ENCODE measurements at regions not wholly inside any gene's neighbourhood (a gene's known extent, or its start where the extent isn't known, plus 50 kb on each side); places are given as distances from the start of the nearest gene placed in this dataset.

DNA sequence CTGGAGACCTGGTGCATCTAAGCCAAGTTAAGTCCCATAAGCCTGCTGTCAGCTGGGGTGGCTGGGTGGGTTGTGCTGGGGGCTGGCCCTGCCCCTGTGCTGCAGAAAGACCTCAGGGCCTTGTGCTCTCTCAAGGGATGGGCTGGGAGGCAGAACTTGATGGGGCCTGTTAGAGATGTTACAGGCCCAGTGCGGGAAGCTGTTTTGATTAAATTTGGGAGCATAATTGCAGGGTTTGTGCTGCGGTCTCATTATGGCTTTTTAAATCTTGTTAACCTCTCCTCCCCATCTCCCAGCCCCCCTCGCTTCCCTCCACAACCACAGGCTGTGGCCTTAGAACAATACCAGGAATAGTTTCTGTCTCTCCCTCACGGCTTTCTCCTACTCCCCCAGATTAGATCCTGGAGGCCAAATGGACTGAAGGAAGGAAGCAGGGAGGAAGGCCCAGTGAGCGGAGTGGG is 87.6 kb upstream of the TLE3 start:
- no peak for DNase-seq (ENCODE audit: low spot score)

GRCh38 chr15:70182858-70183695 is 85.4 kb upstream of the TLE3 start:
- no peak for DNase-seq (ENCODE audit: low spot score)

DNA sequence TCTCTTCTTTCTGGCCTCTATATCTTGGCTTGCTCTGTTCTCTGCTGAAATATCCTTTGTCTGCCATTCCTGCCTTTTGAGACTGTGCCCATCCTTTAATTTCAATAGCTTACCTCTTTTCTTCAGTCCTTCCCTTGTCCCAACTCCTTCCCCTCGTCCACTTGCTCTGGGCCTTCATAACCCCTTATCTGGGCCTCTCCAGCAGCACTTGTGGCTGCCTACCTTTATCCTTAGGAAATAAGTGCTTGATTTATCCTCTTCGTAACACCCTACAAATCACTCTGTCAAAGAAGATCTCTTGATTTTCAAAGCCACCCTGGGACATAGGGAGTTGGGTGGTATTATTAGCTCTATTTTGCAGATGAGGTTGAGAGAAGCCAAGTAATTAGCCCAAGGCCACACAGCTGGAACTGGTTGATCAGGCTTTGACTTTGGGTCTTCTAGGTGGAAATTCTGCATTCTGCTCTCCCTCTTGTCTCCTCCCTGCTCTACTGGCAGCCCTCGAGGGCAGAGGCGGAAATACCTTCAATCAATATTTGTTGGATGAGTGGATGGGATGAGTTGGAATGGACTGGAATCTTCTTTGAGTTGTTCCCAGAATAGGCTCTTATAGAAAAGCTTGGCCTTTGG is 84.0 kb upstream of the TLE3 start:
- DNase-seq (ENCODE audit: low spot score) = no peak

DNA sequence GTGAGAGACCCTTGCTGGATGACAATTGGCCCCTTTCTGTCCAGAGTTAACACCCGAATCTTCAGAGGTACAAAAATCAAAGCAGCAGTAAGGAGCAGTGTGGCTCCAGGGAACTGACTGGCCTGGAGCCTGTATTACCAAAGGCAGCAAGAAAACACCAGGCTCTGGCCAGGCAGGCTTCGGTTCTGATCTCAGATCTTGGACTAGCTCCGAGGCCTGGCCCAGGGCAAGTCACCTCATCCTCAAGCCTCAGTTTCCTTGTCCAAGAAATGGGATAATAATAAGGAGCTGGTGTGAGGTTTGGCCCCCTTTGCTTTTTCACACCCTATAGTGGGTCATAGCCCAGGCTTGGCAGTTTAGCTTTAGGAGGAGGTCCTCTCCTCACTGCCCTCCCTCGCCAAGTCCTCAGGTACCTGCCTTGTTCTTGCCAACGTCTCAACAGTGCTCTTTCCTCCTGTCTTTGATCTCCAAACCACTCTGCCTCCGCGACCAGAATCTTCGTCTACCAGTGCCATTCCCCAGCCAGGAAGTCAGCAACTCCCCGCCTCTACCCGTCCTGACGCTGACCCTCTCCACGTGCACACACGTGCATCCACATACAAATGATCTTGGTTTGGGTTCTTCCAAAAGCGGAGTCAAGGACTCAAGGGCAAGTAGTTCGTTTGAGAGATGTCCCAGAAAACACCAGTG is 82.6 kb upstream of the TLE3 start:
- DNase-seq (ENCODE audit: low spot score) = no peak

GRCh38 chr15:70179309-70179892 is 81.7 kb upstream of the TLE3 start:
- no peak for DNase-seq (ENCODE audit: low spot score)

GRCh38 chr15:70178335-70179084 is 80.8 kb upstream of the TLE3 start:
- no peak for DNase-seq (ENCODE audit: low spot score)

GRCh38 chr15:70172566-70173225 is 75.0 kb upstream of the TLE3 start:
- no peak for DNase-seq (ENCODE audit: low spot score)

GRCh38 chr15:70172124-70172523 is 74.4 kb upstream of the TLE3 start:
- DNase-seq (ENCODE audit: low spot score) = no peak

DNA sequence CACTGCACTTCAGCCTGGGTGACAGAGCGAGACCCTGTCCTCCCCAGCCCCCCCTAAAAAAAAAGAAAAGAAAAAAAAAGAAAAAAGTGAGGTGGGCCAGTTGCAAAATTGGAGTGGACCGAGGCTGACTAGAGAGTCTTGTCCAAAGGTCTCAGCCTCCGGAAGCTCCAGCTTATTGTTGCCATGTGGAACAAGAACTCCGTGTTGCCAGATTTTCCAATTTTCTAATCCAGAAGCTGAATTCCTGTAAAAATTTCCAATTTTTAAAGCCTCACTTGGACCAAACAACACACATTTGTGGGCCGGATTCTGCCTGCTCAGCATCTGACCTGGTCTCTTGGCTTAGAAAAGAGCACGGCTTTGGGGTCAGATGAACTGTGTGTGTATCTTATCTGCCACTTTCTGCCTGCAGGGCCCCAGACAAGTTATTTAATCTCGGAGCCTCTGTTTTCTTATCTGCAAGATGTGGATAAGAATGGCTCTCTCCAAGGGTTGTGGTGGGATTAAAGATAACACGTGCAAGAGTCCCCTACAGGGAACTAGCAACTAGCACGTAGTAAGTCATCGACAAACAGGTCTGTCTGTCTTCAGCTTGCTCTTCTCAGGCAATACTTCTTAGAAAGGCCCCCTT is 73.7 kb upstream of the TLE3 start:
- DNase-seq (ENCODE audit: low spot score) = no peak

- no peak for DNase-seq (ENCODE audit: low spot score)
Observed at GRCh38 chr15:70170096-70170699, 72.5 kb upstream of the TLE3 start.

- no peak for DNase-seq (ENCODE audit: low spot score)
Observed at GRCh38 chr15:70169147-70169546, 71.4 kb upstream of the TLE3 start.

DNA sequence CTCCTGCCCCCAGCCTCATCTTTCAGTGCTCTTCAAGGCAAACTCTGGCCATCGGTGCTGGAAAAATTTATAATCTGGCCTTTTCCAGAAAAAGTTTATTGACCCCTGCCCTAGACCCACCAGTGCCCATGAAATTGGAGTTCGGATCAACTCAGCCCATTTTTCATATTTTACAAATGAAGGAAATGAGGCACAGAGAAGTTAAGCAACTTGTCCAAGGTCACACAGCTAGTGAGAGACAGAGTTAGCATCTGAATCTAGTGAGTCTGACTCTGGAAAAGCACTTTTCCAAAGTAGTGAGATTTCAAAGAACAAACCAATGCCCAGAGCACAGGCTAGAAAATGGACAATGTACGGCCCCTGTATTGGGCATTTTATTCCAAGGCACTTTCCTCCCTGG is 69.4 kb upstream of the TLE3 start:
- DNase-seq (ENCODE audit: low spot score) = no peak

- DNase-seq (ENCODE audit: low spot score) = no peak
Observed at GRCh38 chr15:70166506-70167087, 68.9 kb upstream of the TLE3 start.

GRCh38 chr15:70165716-70166284 is 68.1 kb upstream of the TLE3 start:
- no peak for DNase-seq (ENCODE audit: low spot score)

GRCh38 chr15:70164910-70165715 is 67.4 kb upstream of the TLE3 start:
- no peak for DNase-seq (ENCODE audit: low spot score)

DNA sequence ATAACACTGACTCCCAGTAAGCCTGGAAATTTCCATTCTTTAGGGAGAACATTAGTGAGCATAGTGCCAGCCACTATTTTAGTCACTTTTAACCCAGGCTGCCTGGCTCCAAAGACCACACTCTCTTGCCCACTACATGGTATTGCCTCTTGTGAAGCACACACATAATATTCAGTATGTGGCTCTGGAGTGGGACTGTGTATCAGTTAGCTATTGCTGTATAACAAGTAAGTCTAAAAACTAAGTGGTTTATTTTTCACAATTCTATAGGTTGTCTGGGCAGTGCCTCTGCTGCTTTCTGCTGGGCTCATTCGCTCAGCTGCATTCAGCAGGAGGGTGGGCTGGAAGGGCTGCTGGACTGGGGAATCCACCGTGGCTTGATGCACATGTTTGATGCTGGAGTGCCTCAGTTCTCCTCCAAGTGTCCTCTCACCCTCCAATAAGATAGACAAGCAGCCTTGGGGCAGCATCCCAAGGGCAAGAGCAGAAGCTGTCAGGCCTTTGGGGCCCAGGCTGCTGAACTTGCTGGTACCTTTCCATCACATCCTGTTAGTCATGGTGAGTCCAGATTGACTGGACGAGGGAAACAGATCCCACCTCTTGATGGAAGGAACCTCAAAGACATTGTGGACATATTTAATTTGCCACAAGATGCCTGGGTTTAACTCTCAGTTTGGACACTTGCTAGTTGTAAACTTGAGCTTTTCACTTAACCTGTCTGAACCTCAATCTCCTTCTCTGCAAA is 66.6 kb upstream of the TLE3 start:
- DNase-seq (ENCODE audit: low spot score) = no peak

DNA sequence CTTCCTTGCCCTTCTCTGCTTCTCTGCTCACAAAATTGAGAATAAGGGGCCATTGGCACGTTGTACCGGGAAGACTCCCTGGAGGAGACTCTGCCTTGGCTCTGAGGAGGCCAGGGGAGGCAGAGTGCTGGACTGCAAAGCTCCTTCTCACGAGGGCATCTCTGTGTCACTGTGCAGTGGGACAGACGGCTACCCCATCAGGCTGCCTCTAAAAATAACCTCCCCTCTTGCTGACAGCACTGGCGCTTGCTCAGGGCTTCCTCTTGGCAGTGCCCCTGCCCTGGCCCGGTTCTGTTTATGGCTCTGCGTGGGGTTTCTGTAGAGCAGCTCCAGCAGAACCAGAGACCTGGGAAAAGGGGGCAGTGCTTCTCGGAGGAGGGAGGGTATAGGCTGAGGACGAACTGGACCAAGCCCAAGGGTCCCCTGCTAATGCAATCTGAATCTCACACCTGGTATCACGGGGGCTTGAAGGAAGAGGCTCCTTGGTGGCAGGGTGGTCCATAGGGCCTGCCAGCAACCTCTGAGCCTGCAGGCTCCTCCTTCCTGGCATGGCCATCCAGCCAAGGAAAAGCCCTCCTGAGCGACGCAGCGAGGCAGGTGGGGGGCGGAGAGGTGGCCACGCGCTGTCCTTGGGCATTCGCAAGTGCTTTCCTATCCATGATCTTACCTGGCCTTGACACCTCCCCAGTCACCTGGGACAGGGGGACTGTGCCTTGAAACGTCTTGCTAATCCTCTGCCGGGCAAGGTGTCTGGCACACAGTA is 63.3 kb upstream of the TLE3 start:
- no peak for DNase-seq (ENCODE audit: low spot score)
